ENCODE measurements at regions not wholly inside any gene's neighbourhood (a gene's known extent, or its start where the extent isn't known, plus 50 kb on each side); places are given as distances from the start of the nearest gene placed in this dataset.

GRCh38 chr2:35794796-35795450, 560.7 kb upstream of the CRIM1 start:
- no peaks in the 10 kb centered on the region for H3K9me2 ChIP-seq (replicated peaks; ENCODE audit: low read length)
- no peaks in the 10 kb centered on the region for H3K9me3 ChIP-seq (ENCODE audit: low read length)
- no peak overlapping the region for H3K9ac ChIP-seq (ENCODE audit: low read length)
- no peaks in the 10 kb centered on the region for H4K20me1 ChIP-seq (ENCODE audit: low read length)
- ATAC-seq (no peak), DNase-seq (no peak)
- H3K36me3 ChIP-seq (ENCODE audit: low read depth, low read length), result no peaks in the 10 kb centered on the region
- H3K4me2 ChIP-seq (ENCODE audit: low read length), result no peak overlapping the region
- TF ChIP-seq EZH2phosphoT487 (IDR thresholded peaks at IDR 0.05; ENCODE audit: borderline replicate concordance, low read length), result no peak
- TF ChIP-seq EZH2 (IDR thresholded peaks at IDR 0.05; ENCODE audit: low read length, unreplicated experiment), result no peak
- TF ChIP-seq CTCF (conservative IDR thresholded peaks at IDR 0.05; ENCODE audit: low read depth, low read length), result no peak
- CTCF ChIA-PET, result no interaction called here
- intact Hi-C loops (cut with micrococcal nuclease), result no loop called here
- POLR2A ChIA-PET (ENCODE audit: unreplicated experiment), result no interaction called here
- no peaks in the 10 kb centered on the region; the same call in 1 of the 2 replicates for H3K27me3 ChIP-seq (ENCODE audit: low read length)
- H3K4me3 ChIP-seq (ENCODE audit: low read length), result no peak overlapping the region
- no peaks in the 10 kb centered on the region for H3K79me2 ChIP-seq (ENCODE audit: low read length)
- no peak overlapping the region for H3K27ac ChIP-seq (ENCODE audit: low read length)
- no TSS peak for BruUV-seq (replicated peaks)
- no peak overlapping the region for H2AFZ ChIP-seq (ENCODE audit: low read length)
- no peaks in the 10 kb centered on the region for H3K4me1 ChIP-seq (ENCODE audit: insufficient read depth, low read length)
- H3F3A ChIP-seq (ENCODE audit: low read length, unreplicated experiment), result no peaks in the 10 kb centered on the region

- Histone ChIP-seq H3K9me3 (ENCODE audit: low read length) (peaks cover 9% of the 10 kb centered on the region; the same call in 1 of the 2 replicates), H4K20me1 (ENCODE audit: low read length) (no peaks in the 10 kb centered on the region), H3K4me3 (ENCODE audit: low read length) (no peak overlapping the region), H3F3A (ENCODE audit: low read length, unreplicated experiment) (no peaks in the 10 kb centered on the region), H3K4me2 (ENCODE audit: low read length) (no peak overlapping the region), H3K79me2 (ENCODE audit: low read length) (no peaks in the 10 kb centered on the region), H3K9ac (ENCODE audit: low read length) (no peak overlapping the region), H3K27me3 (ENCODE audit: low read length) (no peaks in the 10 kb centered on the region; the same call in 1 of the 2 replicates), H3K4me1 (ENCODE audit: insufficient read depth, low read length) (no peaks in the 10 kb centered on the region), H3K9me2 (replicated peaks; ENCODE audit: low read length) (no peaks in the 10 kb centered on the region), H3K27ac (ENCODE audit: low read length) (no peak overlapping the region), H2AFZ (ENCODE audit: low read length) (no peak overlapping the region), H3K36me3 (ENCODE audit: low read depth, low read length) (no peaks in the 10 kb centered on the region)
- ATAC-seq, result no peak
- no TSS peak for BruUV-seq (replicated peaks)
- ChIA-PET POLR2A (ENCODE audit: unreplicated experiment) (no interaction called here), CTCF (no interaction called here)
- TF ChIP-seq EZH2 (IDR thresholded peaks at IDR 0.05; ENCODE audit: low read length, unreplicated experiment), result no peak
- DNase-seq, result no peak
- intact Hi-C loops (cut with micrococcal nuclease), result no loop called here
These were observed 565.3 kb upstream of the CRIM1 start for GRCh38 chr2:35790292-35790691.

- ATAC-seq, result no peak
- Histone ChIP-seq H2AFZ (ENCODE audit: low read length) (no peak overlapping the region), H3K9ac (ENCODE audit: low read length) (no peak overlapping the region), H3K4me2 (ENCODE audit: low read length) (no peak overlapping the region), H3K27ac (ENCODE audit: low read length) (no peak overlapping the region), H3K27me3 (ENCODE audit: low read length) (no peaks in the 10 kb centered on the region), H3K36me3 (ENCODE audit: low read depth, low read length) (no peaks in the 10 kb centered on the region), H3F3A (ENCODE audit: low read length, unreplicated experiment) (no peaks in the 10 kb centered on the region), H3K4me3 (ENCODE audit: low read length) (no peak overlapping the region), H3K9me3 (ENCODE audit: low read length) (peaks cover 9% of the 10 kb centered on the region; the same call in 1 of the 2 replicates), H3K79me2 (ENCODE audit: low read length) (no peaks in the 10 kb centered on the region), H4K20me1 (ENCODE audit: low read length) (no peaks in the 10 kb centered on the region), H3K4me1 (ENCODE audit: insufficient read depth, low read length) (no peaks in the 10 kb centered on the region), H3K9me2 (replicated peaks; ENCODE audit: low read length) (no peaks in the 10 kb centered on the region)
- ChIA-PET CTCF (no interaction called here), POLR2A (ENCODE audit: unreplicated experiment) (no interaction called here)
- DNase-seq, result no peak
- intact Hi-C loops (cut with micrococcal nuclease), result no loop called here
- BruUV-seq (replicated peaks), result no TSS peak
- TF ChIP-seq CTCF (conservative IDR thresholded peaks at IDR 0.05; ENCODE audit: low read depth, low read length) (no peak), EZH2 (IDR thresholded peaks at IDR 0.05; ENCODE audit: low read length, unreplicated experiment) (no peak), EZH2phosphoT487 (IDR thresholded peaks at IDR 0.05; ENCODE audit: borderline replicate concordance, low read length) (no peak)
These were observed 567.0 kb upstream of the CRIM1 start for GRCh38 chr2:35788543-35788942.
